Fibroblast of skin of back (primary cell): ENCODE measurements at regions not wholly inside any gene's neighbourhood (a gene's known extent, or its start where the extent isn't known, plus 50 kb on each side); places are given as distances from the start of the nearest gene placed in this dataset.

Source experiments
- DNase-seq: peaks from one replicate; pipeline ENCODE4 v3.0.0-alpha.2; 2013

DNA sequence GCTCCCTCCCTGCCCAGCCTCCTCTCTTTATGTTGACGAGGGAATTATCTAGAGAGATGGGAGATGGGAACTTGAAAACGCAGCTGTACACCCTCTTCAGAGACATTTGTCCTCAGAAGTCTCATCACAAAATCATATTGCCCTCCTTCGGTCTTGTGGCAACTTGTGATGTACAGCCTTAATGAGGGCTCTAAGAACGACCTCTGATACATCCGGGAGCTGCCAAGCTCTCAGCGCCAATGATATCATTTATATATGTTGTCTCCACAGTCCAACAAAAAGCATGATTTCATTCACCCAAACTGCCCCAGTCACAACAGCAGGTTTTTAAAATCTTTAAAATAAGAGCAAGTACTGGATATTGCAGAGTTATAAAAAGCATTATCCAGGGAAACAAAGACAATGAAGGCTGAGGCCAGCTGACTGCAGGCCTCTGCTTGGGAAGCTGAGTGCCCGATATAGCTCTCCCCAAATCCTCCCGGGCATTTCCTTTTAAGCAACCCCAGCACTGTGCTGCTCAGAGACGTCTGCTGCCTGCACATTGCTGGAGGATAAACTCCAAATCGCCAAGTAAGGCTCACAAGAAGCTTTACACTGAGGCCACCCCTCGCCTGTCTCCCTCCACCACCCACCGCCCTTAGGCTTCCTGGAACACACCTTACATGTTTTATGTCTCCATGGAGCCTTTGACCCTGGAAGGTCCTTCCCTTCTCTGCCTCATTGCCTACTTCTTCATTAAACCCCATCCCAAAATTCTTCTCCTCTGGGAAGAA, 236.1 kb downstream of the C1orf94 start:
- no peak for DNase-seq

DNA sequence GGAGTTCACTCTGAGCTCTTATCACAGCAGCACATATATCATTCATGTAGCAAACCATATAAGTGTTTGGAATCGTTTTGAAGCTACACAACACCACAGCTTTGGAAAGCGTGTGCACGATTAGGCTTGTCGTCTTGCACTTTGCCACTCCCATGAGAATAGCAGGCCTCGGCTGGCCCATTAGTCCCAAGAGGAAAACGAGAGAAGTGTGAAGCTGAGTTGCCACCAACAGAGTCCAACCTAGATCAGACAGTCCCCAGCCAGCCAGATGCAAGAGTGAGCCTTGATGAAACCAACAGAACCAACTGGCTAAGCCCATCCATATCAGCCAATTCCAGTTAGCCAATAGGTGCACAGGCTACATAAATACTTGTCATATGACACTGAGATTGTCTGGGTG, 238.4 kb downstream of the C1orf94 start:
- no peak for DNase-seq

DNA sequence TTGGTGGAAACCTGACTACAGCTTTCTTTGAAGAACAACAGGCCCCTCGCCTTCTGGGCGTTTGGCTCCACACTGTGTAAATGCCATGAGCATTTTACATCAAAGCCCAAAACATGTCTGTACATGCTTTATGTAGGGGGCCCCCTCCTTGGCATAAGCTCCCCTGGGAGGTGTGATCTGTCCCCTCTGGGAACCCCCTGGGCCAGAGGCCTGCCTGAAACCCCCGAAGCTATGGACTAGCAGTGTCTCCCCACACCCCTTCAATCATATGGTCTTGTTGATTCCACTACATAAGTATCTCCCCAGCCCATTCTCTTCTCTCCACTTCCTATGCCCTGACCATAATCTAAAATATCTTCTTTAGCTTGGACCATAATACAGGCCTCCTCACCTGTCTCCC, 241.5 kb downstream of the C1orf94 start:
- no peak for DNase-seq

DNA sequence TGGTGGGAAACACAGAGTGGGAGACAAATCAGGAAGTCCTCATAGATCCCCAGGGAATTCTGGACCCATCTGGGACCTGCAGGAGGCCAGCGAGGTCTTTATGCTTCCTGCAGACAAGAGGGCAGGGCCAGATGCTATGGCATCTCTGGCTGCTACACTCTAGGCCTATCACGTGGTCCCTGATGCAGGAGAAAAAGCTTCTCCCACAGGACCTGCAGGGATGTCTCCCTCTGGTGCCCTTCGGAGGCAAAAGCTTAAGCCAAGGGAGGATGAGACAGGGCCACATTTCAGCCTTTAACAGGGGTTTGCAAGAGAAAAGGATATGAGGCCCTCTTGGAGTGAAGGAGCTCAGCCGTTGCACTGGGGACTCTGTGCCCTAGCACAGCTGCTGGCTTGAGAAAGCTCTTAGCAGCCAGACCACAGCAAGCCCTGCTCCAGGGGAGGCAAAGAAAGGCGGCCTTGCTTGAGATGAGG, 243.0 kb downstream of the C1orf94 start:
- peak; percentile 20 for DNase-seq

DNA sequence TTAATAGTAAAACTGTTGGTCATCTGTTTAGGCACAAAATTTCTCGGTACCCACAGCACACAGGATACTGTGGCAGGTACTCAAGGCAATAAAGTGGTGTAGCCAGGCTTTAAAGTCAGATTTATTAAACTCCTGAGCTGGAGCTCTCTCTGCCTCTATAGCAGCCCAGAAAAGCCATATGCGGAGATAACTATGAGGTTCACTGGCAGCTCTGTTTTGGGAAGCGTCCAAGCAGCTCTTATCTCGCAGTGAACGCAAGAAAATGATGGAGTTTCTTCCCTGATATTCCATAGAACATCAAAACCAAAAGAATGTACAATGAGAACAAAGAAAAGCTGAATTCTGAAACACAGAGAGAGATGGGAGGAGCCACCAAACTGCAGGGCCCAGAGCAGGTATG, 248.3 kb downstream of the C1orf94 start:
- no peak for DNase-seq

DNA sequence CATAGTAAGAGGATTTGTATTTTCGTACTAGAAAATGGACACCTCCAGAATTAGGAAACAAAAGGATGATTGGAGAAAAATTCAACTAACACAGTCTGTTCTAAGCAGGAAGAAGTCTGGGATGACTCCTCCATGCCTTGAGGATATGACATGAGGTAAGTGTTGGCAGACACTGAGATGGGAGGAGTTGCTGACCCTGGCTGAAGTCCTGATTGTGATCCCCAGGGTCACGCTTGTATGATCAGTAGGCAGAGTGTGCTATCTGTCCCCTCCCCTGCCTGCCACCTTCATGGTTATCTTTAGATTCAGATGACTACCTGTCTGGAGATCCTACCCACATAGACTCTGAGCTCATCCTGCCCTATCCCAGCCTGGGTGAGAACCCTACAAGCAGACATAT, 249.1 kb downstream of the C1orf94 start:
- DNase-seq, result no peak

DNA sequence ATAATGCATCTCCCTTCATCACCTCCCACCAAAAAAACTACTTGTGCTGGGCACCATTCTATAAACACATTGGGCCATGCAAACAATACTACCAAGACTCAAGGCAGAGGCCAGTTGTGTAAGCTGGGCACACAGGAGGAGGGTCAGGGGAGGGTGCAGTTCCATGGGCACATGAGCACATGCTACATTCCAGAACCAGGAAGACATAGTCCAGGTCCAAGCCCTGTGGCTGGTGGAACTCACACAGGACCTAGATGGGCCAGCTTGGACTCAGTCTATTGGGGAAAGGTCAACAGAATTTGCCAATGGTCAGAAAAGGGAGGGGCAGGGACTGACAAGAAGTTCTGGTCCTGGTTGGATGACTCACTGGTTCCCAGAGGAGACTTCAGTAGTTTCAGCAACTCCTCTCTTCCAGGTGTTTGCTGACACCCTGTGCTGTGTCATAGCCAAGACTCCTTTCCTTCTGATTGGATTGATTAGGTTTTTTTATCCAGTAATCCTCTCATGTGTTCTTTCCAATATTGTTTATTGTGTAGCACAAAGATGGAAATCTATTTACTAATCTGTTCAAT, 249.7 kb downstream of the C1orf94 start:
- no peak for DNase-seq

DNA sequence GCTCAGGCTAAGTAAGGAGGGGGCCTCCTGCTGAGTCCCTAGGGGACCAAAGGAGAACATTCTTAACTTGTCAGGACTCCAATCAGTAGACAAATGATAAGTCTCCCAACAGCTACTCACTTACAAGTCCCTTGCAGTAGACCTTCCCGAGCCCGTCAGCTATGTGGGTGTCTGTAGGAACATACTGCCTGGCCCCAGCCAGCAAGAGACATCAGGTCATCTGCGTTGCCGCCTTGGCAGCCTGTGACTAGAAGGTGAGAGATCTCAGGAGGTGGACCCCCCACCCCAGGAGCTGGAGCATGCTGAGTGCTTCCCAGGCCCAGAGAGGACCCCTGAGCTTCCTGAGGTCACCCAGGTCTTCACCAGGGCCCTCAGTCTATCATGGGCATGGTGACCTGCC, 250.5 kb downstream of the C1orf94 start:
- no peak for DNase-seq

DNA sequence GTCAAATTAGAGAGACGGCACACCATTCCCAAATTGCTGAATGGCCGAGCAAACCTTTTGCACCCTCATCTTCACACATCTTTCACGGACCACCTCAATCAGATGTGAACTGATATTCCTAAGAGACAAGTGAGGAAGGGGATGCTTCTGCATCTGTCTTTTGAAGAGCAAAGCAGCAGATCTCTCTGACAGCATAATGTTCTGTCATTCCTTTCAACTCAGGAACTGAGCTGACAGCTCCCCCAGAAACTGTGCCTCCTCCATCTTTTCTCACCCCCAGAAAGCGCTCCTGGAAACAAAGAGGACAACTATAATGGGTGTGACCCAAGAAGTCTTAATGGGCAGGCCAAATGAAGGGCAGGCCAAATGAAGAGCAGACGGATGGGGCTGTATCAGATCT, 256.4 kb downstream of the C1orf94 start:
- DNase-seq, result no peak

DNA sequence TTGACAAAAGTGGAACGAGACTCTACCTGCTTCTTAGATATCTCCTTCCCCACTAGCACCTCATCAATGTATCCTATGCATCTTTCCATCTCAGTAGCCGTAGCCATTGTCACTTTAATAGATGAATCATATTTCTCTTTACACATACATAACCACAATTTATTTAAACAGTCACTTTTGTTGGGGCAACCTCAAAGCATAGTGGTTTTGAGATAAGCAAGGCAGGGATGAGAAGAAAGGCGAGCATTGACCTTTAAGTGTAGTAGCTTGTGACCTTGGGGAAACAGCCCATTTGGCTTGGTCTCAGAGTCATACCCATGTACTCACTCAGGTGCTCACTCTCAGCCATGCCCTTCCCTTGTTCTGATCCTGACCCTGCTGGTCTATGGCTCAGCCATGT, 260.1 kb downstream of the C1orf94 start:
- no peak for DNase-seq

DNA sequence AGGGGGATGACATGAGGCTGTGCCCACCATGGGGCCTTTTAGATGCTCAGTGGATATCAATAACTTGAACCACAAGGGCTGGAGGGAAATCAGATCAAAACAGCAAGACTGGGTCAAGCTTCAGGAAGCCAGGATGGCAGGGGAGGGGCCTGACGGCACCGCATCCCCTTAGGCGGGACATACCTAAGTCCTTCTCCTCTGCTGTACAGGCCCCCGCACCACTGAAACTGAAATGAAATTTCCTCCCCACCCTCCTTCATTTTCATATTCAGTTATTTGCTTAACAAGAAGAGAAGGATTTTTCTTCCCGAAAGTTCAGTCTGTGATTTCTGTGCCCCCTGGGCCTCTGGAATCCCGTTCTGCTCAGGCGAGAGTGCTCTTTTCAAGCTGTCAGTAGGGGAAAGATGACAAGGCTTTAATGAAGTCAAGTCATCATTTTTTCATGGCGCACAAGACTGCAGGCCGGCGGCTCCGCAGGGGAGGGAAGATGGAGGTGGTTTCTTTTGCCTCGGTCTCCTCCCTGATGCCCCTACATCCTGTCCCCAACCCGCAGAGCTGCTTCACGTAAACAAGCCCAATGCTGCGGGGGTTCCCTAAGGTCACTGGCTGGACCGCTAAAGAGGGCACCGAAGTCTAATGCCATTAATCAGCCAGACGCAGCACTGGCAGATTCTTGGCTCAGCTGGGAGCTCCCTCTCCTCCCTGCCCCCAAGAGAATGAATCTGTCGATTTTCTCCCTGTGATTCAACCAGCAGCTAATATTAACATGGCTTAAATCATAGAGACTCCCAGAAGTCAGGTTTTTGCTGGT, 264.8 kb downstream of the C1orf94 start:
- peak; percentile 2 for DNase-seq

DNA sequence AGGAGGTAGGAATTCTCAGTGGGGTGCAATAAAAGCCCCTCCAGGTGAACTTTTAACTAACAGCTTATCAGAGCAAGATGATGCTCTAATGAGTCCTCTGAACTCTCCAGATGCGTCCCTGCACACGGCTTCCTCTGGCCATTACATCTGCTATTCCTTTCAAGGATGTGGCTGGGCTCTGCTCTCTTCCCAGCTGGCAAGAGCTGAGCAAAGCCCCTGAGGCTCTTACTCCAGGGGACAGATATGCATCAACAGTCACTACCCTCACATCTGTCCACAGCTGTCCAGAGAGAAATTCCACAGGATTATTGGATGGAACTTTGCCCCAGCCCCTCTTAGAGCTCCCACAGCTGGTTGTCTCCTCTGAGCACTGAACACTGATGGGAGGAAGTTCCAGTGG, 267.8 kb downstream of the C1orf94 start:
- no peak for DNase-seq

DNA sequence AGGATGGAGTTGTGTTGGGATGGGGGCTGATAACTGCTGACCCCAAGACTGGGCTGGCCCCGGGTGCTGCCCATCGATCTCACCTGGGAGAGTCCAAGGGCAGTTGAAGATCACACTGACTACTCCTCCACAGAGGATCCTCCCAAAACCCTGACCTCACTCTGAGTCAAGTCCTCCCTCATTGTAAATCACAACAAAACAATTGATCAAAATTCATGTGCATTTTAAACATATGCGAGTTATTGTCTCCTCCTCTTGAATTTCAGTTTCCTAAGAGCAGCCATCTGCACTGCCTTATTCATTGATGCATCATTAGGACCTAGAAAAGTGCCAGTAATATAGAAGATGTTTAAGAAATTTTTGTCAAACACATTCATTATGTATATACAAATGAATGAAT, 273.6 kb downstream of the C1orf94 start:
- no peak for DNase-seq

DNA sequence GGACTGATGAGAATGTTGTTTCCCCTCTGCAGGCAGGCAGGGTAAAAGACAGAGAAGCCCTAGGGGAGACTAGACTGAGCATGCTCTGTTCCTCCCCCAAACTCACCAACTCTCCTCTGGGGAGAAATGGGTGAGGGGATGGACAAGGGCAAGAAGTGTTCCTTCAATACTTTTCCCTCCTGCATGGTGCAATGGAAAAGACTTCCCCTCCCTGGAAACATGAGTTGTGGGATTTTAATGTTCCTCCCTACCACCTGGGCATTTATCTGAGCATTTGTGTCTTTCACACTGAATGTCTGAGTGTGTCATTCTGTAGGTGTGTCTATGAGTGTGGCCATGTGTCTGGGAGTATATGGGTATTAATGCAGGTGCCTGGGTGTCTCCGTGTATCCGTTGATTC, 275.7 kb downstream of the C1orf94 start:
- no peak for DNase-seq

DNA sequence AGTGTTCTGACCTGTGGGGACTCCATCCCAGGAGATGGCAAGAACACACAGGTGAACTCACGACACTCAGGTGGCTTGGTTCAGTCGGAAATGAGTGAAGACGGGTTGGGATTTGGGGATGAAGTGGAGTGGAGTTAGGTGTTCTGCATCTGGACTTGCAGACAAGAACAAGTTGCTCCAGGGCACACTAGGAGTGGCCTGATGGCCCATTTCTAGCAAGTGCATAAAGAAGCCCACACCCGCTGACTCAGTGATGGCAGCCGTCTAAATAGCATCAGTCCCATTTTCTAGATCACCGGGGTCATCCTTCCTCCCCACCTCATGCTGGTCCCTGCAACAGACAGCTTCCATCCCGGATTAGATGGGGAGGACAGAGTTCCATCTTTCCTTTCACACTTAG, 278.4 kb downstream of the C1orf94 start:
- no peak for DNase-seq

DNA sequence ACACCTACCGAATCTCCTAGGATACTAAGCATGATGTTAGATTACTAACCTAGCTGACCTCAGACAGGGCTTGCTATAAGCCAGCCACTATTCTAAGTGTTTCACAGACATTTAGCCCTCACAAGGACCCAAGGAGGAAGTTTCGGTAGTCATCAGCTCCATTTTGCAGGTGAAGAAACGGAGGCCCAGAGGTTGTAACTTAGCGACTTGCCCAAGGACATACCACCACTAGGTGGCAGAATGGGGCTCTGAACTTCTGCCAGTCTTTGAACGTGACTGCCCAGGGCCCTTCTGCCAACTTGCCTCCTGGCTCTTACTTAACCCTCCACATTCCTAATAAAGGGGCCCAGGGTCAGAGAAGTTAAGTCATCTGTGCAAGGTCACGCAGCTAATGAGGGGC, 283.5 kb downstream of the C1orf94 start:
- DNase-seq, result peak; percentile 8

DNA sequence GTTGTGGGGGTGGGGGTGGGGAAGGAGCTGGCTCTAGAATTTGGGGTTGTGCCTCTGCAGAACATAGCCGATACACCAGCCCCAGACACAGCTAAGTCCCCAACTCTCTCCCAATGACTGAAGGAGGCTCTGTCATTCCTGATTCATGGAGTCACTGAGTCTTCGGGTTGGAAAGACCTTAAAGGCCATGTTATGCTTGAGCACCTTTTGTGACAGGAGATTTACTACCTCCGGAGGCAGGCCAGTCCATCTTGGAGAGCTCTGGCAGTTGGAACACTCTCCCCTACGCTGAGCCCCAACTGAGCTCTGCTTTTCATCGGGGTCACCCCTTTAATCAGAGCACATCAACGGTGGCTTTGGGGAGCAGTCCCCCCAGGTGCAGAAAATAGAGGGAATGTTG, 284.4 kb upstream of the GJB5 start:
- DNase-seq, result no peak

DNA sequence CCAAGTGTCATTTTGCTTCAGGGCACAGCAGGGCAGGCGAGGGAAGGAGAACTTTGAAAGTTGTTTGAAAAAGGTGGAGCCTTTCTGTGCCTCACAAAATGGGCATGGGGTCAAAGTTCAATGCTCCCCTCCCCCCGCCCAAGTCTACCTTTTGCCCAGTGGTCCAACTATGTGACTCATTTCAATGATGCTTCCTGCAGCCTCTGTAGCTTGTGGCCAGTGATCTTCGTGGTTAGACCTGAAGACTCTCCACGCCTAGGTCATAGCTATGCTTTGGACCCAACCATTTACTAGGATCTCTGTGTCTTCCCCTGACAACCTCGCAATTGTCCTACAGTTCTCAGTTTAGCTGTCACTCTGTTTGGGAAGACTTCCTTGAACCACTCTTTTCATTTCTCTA, 280.3 kb upstream of the GJB5 start:
- DNase-seq, result no peak

DNA sequence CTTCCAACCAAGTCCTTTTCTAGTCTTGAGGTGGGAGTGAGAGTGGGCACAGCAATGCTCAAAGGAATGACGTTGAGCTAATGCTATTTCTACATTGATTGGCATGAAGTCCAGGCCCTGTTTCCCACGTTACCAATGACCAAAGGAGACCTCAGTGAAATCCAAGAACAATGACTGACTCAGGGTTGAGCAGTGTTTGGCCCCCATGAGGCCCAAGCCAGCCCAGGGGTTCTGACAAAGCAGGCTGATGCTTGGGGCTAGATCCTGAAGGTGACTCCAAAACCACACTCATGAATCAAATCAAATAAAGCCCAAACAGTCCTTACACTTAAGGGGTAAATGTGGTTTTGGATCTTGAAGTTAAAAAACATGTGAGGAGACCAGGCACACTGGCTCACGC, 278.5 kb upstream of the GJB5 start:
- no peak for DNase-seq

DNA sequence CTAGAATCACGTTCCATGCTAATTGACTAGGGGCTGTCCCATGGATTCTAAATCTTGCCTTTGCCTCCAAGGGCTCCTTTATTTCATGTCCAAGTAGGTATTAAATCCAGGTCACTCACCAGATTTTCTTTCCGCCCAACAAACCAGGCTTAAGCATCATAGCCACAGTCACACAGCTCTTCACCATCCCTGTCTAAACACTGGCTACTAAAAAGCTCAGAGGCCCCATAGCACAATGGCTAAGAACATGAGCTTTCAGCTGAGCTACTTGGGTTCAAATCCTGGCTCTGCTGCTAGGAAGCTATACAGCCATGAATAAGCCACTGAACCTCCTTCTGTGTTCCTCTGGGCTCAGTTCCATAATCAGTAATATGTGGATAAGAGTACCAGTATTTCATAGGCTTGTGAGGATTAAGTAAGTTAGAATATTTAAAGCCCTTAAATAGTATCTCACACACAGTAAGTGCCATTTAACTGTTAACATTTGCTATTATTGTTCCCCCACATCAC, 277.2 kb upstream of the GJB5 start:
- no peak for DNase-seq

DNA sequence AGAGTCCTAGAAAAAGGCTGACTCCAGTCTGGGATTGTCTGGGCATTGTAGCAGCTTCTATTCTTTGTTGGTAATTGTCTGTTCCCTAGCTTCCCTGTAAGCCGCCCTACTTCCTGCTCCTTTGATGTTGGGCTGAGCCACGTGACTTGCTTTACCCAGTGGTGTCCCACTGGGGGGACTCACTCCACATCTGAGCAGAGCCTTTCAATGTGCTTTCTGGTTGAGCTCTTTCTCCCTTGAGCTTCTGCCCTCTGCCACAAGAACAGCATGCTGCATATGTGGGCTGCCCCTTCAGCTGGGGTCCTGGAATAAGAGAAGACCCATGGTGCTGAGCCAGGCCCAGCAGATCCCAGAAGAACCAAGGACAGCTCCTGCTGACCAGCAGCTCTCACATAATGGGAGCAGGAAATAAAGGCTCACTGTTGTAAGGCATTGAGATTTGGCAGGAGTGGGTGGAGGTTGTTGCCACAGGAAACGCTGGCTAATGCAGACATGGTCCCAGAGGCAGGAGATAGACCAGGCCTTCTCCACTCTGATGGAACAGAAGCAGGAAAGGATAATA, 276.3 kb upstream of the GJB5 start:
- DNase-seq, result no peak

DNA sequence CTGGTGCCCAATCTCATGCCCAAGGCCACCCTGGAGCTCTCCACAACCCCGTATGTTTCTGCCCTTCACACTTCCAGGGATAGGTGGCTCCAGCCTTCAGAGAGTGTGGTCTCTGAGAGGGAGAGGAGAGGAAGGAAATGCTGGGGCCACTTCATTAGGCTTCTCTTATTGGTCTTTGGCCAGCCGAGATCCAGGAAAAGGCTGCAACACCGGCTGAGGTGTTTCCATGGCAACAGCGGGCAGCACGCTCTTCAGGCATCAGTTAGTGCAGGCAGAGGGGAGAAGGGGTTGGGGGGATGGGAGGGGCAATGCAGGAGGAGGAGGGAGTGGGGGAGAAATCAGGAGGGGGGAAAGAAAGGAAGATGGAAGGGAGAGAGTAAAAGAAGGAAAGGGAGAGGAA, 275.1 kb upstream of the GJB5 start:
- DNase-seq, result no peak

DNA sequence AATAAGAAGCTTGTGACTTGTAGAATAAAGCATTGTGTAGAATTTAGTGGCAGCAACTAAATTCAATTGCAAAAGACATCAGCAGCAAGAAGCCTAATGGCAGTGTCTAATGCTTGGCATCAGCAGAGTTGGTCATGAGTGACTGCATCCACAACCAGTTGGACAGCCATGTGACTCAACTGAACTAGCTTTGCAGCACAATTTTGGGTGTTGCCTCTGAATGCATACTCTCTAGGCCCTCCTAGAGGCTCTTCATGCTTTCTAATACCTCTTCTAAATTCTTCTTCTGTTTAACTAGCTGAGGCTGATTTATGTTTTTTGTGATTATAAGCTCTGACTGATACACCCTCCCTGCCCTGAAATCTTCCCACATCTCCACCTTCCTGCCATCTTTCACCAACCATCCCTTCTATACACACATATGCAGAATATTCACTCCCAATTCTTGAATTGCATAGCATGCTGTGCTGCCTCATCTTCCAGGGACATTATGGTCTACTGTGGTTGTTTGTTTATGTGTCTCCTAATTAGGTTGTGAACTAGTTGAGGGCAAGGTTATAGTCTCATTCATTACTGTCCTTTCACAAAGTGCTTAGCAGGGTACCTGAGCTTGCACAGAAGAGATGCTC, 266.7 kb upstream of the GJB5 start:
- DNase-seq, result no peak
